HFF-Myc (cell line): ENCODE measurements at regions not wholly inside any gene's neighbourhood (a gene's known extent, or its start where the extent isn't known, plus 50 kb on each side); places are given as distances from the start of the nearest gene placed in this dataset.

Experiments used
- DNase-seq: peaks from one replicate; pipeline ENCODE4 v3.0.0-alpha.2; 2011; ENCODE audit warnings: low read depth; ENCODE audit errors: extremely low read depth
- H3K4me3 ChIP-seq: replicated peaks from 2 replicates; pipeline ENCODE4 v1.5.1; 2011; ENCODE audit warnings: low read depth, mild to moderate bottlenecking, control low read depth, low read length
- TF ChIP-seq, protein P1 (sequence below): IDR thresholded peaks from 2 replicates; pipeline ENCODE4 v1.5.1; 2012; ENCODE audit warnings: mild to moderate bottlenecking, low read depth, low read length, control low read depth; ENCODE audit errors: missing control alignments

DNA sequence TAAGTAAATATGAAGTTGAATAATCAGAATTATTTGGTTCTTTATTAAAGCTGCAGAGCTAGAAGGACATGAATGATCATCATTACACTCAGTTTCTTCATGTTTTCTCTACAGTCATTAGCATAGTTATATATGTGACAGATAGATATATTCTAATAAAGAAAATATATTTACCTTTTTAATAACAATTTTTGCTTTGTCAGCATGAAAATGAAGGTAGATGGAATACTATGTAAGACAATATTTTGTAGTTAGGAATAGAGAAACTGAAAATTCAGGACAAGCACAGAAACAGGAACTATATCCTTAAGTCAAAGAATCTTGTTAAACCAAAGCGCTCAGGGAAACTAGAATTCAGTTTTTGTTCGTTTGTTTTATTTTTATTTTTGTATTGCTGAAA, 649.9 kb upstream of the NRXN1 start:
- no peak overlapping the region for H3K4me3 ChIP-seq
- DNase-seq: no peak
- TF ChIP-seq, protein P1, sequence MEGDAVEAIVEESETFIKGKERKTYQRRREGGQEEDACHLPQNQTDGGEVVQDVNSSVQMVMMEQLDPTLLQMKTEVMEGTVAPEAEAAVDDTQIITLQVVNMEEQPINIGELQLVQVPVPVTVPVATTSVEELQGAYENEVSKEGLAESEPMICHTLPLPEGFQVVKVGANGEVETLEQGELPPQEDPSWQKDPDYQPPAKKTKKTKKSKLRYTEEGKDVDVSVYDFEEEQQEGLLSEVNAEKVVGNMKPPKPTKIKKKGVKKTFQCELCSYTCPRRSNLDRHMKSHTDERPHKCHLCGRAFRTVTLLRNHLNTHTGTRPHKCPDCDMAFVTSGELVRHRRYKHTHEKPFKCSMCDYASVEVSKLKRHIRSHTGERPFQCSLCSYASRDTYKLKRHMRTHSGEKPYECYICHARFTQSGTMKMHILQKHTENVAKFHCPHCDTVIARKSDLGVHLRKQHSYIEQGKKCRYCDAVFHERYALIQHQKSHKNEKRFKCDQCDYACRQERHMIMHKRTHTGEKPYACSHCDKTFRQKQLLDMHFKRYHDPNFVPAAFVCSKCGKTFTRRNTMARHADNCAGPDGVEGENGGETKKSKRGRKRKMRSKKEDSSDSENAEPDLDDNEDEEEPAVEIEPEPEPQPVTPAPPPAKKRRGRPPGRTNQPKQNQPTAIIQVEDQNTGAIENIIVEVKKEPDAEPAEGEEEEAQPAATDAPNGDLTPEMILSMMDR: no peak

DNA sequence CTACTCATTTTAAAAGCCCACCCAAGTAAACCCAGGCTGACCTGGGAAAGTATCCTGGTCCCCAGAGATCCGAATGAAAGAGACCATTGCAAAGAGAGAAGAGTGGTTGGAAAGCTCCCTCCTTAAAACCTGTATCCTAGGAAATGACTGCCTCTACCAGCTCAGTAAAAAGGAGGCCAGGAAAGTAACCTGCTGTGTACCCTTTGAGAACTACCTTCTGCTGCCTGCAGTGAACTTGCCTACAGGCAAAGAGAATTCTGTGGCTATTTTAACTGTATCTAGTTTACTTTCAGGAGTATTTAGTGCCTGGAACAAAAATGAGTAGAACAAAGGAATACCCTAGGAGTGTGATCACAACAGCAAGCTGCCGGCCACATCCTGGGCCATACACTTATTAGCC, 641.7 kb upstream of the NRXN1 start:
- no peak for DNase-seq
- TF ChIP-seq, protein P1: no peak

DNA sequence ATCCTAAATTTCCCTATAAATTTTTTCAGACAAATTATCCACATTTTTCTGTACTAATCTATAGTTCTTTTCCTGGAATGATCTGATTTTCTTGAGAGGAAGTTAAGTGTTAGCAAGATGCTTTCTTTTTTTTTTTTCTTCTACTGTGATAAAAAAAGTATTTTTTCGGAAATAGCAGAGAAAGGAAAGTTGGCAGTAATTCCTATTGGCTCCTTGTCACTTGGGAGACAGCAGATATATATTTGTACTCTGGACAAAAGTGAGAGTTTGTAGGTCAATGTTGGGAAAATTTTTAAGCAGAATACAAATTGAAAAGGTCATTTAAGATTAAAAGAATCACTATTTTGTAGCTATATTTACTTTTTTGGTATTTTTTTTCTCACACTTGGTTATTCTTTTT, 635.7 kb upstream of the NRXN1 start:
- TF ChIP-seq, protein P1: no peak
- DNase-seq: no peak
- H3K4me3 ChIP-seq: no peak overlapping the region

More for the DNA sequence above, 641.7 kb upstream of the NRXN1 start:
- H3K4me3 ChIP-seq: no peak overlapping the region

DNA sequence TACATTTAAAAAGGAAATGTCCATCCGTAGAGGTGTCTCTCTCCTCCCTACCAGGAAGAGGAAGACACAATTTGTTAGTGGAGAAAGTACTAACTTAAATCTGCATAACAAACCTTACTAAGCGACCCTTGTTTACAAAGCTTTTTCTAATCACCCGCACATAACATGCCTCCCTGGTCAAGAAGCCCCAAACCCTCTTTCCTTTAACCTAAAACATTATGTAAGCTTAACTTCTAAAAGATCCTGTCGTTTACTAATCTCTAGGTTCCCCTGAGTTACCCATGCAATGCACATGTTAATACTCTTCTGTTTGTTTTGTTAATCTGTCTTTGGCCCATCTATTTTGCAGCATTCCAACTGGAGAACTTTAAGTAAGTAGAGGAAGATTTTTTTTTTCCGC, 630.3 kb upstream of the NRXN1 start:
- TF ChIP-seq, protein P1: no peak
- H3K4me3 ChIP-seq: no peak overlapping the region
- DNase-seq: no peak

DNA sequence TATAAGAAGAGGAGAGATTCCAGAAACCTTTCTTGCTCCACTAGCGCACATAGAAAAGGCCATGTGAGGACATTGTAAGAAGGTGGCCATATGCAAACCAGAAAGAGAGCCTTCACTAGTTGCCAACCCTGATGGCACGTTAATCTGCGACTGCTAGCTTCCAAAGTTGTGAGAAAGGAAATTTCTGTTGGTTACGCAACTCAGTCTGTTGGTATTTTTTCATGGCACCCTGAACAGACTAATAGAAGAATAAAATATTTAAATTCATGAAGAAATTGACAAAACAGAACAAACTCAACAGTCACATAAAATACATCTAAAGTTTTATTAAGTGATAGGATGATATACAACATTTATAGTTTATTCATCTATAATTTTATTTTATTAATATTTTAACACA, 625.9 kb upstream of the NRXN1 start:
- no peak overlapping the region for H3K4me3 ChIP-seq
- TF ChIP-seq, protein P1: no peak
- DNase-seq: no peak

DNA sequence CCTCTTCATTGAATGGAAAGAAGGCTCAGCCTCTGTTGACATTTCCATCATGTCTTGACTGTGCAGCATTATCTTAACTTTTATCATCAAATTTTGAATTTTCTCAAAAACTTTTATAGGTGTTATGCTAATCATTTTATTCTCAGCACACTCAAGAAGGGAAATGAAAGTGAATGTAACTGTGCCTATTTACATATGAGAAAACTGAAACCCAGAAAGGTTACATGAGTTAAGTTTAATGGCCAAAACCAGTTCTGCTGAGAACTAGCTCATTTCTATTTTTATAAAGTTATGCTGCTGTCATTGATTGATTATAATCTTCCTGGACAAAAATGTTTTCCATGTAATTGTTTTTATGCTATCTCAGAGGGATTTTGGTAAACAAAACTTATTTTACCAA, 618.8 kb upstream of the NRXN1 start:
- TF ChIP-seq, protein P1: no peak
- H3K4me3 ChIP-seq: no peak overlapping the region
- DNase-seq: no peak

DNA sequence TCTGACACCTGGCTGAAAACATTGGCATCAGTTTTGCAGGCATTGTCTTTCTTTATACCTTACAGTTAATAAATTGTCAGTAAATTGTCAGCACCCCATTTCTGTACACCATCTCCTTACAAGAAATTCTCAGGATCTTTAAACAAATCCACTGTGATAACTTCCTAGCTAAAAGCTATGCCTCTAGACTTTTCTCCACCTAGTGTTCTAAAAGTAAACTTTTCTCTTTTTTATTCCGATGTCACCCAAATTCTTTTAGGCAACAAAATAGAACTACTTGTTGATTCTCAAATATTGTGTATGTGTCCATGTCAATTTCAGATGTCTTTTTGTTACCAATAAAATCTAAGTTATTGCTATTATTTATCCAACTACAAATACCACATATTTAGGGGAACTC, 617.4 kb upstream of the NRXN1 start:
- TF ChIP-seq, protein P1: no peak
- no peak for DNase-seq
- H3K4me3 ChIP-seq: no peak overlapping the region
